Stomach (tissue), 8 donors: ENCODE measurements at regions not wholly inside any gene's neighbourhood (a gene's known extent, or its start where the extent isn't known, plus 50 kb on each side); places are given as distances from the start of the nearest gene placed in this dataset.
A peak's percentile ranks its signal among the peaks of the same experiment; 100 is the strongest.
"Not testable (repeated sequence)": the region's sequence is repeated elsewhere in the genome, so short reads cannot be mapped to it uniquely, and the experiment has no call there.

Source experiments
- DNase-seq, 2 donors: peaks; one replicate each; pipeline versions ENCODE4 v3.0.0 to v3.0.0-alpha.2; 2013 to 2019
- H3K27ac ChIP-seq, 5 donors: fragments of 200-600 bp in 4 of 5; sonication (generic) in 4 of 5; one replicate each; pipeline ENCODE4 v1.5.1; 2013 to 2019; ENCODE audit warnings: mild to moderate bottlenecking in 1 of 5, moderate library complexity in 1 of 5
- H3K27me3 ChIP-seq, 3 donors: fragments of 200-600 bp; sonication (generic); one replicate each; pipeline ENCODE4 v1.5.1; 2017 to 2019; ENCODE audit warnings: mixed run types in 1 of 3
- H3K36me3 ChIP-seq, 4 donors: fragments of 200-600 bp; sonication (generic); 1 replicate in 3 of 4; 2 replicates in 1 of 4; pipeline ENCODE4 v1.5.1; 2016 to 2019
- H3K4me1 ChIP-seq, 4 donors: fragments of 200-600 bp; sonication (generic); one replicate each; pipeline ENCODE4 v1.5.1; 2016 to 2019
- H3K4me3 ChIP-seq, 4 donors: fragments of 200-600 bp; sonication (generic) in 3 of 4; one replicate each; pipeline ENCODE4 v1.5.1; 2016 to 2019; ENCODE audit warnings: mild to moderate bottlenecking in 1 of 4
- H3K9me3 ChIP-seq, 4 donors: fragments of 200-600 bp; sonication (generic); one replicate each; pipeline ENCODE4 v1.5.1; 2016 to 2019
- EP300 ChIP-seq: sonication (generic); formaldehyde crosslinking; IDR thresholded peaks from one replicate; pipeline ENCODE4 v1.6.1; 2017; ENCODE audit warnings: antibody characterized with exemption
- POLR2A ChIP-seq, 4 donors: fragments of 450-650 bp; IDR thresholded peaks; one replicate each; pipeline ENCODE4 v1.6.1; 2016; ENCODE audit warnings: antibody characterized with exemption in 4 of 4, control low read depth in 2 of 4, mild to moderate bottlenecking in 1 of 4, moderate library complexity in 1 of 4
- POLR2AphosphoS5 ChIP-seq, 3 donors: sonication (generic); formaldehyde crosslinking; IDR thresholded peaks; one replicate each; pipeline ENCODE4 v1.6.1; 2016; ENCODE audit warnings: antibody characterized with exemption in 3 of 3
- WGBS, 5 donors: extraction: QIAGEN DNeasy Blood & Tissue Kit in 3 of 5; methylation state at CpG; one replicate each; pipeline versions ENCODE4 v1.1.5 to v1.1.7; 2013 to 2018; 5-methylcytosine and 5-hydroxymethylcytosine counted together
- intact Hi-C: fragments of 100-400 bp; cut with DNase I; formaldehyde crosslinking; loops from one replicate; pipeline ENCODE4 v1.15.1; 2023; ENCODE audit warnings: low total_unique reads
- TF ChIP-seq, protein P1 (sequence below), 7 experiments: fragments of 450-650 bp in 4 of 7; fragments of 200-600 bp in 3 of 7; sonication (generic) in 3 of 7; IDR thresholded peaks; one replicate each; pipeline ENCODE4 v1.5.1; 2016 to 2019; ENCODE audit warnings: antibody characterized with exemption in 7 of 7, control low read depth in 2 of 7, mild to moderate bottlenecking in 1 of 7
- donor health status: healthy with polysubstance abuse.
- donor health status: Bipolar disorder and iron deficiency.
- donor health status: healthy.

DNA sequence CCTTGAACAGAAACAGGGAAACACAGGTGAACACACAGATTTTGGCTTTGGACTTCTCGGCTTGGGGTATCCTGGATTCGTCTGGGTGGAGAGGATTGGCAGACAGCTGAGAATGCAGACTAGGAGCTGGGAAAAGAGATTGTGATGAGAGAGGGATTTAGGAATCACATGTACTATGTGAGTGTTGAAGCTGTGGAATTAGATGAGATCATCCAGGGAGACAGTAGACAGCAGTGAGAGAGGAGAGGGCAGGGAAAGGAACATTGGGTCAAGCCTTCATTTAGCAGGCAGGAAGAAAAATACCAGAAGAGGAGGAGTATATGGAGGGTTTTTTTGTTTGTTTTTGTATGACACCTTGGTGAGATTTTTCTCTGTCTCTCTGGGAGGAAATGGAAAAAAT is 262.1 kb upstream of the TBL1XR1 start:
- H3K9me3 ChIP-seq, result peaks cover 0 to 13% (median 5%) of the 10 kb centered on the region in 4 donors
- H3K4me3 ChIP-seq, result no peak overlapping the region
- intact Hi-C loops, result no loop called here
- peaks cover 0 to 23% (median 10%) of the 10 kb centered on the region in 4 donors for H3K4me1 ChIP-seq
- no peaks in the 10 kb centered on the region for H3K27me3 ChIP-seq
- DNase-seq, result peak in 1 of 2 donors; percentile 63
- TF ChIP-seq, protein P1, sequence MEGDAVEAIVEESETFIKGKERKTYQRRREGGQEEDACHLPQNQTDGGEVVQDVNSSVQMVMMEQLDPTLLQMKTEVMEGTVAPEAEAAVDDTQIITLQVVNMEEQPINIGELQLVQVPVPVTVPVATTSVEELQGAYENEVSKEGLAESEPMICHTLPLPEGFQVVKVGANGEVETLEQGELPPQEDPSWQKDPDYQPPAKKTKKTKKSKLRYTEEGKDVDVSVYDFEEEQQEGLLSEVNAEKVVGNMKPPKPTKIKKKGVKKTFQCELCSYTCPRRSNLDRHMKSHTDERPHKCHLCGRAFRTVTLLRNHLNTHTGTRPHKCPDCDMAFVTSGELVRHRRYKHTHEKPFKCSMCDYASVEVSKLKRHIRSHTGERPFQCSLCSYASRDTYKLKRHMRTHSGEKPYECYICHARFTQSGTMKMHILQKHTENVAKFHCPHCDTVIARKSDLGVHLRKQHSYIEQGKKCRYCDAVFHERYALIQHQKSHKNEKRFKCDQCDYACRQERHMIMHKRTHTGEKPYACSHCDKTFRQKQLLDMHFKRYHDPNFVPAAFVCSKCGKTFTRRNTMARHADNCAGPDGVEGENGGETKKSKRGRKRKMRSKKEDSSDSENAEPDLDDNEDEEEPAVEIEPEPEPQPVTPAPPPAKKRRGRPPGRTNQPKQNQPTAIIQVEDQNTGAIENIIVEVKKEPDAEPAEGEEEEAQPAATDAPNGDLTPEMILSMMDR (IDR thresholded peaks at IDR 0.05), result no peak
- TF ChIP-seq POLR2AphosphoS5 (IDR thresholded peaks at IDR 0.05) (peak in 2 of 3 donors; percentile 14 to 64), POLR2A (IDR thresholded peaks at IDR 0.05) (no peak), EP300 (no peak)
- WGBS, 5 donors, result 71 to 88% (median 82%) methylated on average over 2 of the region's 2 CpGs
- H3K27ac ChIP-seq, result peak overlapping the region in 3 of 5 donors; percentile 39 to 74 (median 41)
- no peaks in the 10 kb centered on the region for H3K36me3 ChIP-seq

DNA sequence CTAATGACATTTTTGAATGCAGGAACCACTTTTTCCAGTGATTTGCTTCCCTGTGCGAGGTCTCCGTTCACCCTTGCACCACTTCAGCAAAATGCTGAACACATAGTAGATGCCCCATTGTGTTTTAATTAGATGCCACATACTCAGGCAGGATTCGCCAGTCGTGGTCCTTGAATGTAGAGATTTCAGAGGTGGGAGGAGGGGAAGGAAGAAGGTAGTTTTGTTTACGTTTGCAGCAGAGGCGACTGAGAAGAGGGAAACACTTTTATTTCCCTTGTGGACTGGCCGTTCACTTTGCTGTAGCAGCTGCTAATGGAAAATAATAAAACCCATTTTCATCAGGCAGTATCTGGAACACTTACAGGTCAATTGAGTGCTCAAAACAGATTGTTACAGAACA is 262.8 kb upstream of the TBL1XR1 start:
- Histone ChIP-seq H3K27ac (peak overlapping the region in 3 of 5 donors; percentile 16 to 74 (median 41)), H3K36me3 (no peaks in the 10 kb centered on the region)
- intact Hi-C loops, result no loop called here

DNA sequence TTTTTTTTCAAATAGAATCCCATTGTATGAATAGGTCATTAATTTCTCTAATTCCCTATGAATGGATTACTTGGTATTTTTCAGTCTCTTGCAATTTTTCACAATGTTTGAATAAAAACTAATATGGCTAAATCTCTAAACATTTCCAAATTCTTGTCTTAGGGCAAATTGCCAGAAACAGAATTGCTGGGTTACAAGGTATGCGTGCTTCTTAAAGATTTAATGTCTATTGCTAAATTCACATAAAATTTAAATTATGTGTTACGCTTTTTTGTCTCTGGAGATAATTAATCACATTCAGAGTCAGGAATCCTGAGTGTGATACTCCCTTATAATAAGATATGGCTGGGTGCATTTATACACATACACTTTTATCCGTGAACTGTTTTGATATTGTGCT is 264.5 kb upstream of the TBL1XR1 start:
- intact Hi-C loops, result no loop called here
- DNase-seq, result no peak
- TF ChIP-seq EP300 (no peak), POLR2AphosphoS5 (IDR thresholded peaks at IDR 0.05) (no peak), POLR2A (IDR thresholded peaks at IDR 0.05) (no peak)
- TF ChIP-seq, protein P1 (IDR thresholded peaks at IDR 0.05), result no peak
- H3K27ac ChIP-seq, result no peak overlapping the region
- H3K4me1 ChIP-seq, result peaks cover 0 to 34% (median 16%) of the 10 kb centered on the region in 4 donors
- no peaks in the 10 kb centered on the region for H3K36me3 ChIP-seq
- no peaks in the 10 kb centered on the region for H3K27me3 ChIP-seq
- H3K9me3 ChIP-seq, result peaks cover 0 to 13% (median 5%) of the 10 kb centered on the region in 4 donors
- H3K4me3 ChIP-seq, result no peak overlapping the region
- 93 to 98% (median 96%) methylated on average over 3 of the region's 3 CpGs for WGBS, 5 donors

More for the DNA sequence above, 262.8 kb upstream of the TBL1XR1 start:
- DNase-seq, result no peak
- Histone ChIP-seq H3K4me1 (peaks cover 0 to 28% (median 13%) of the 10 kb centered on the region in 4 donors), H3K9me3 (peaks cover 0 to 13% (median 5%) of the 10 kb centered on the region in 4 donors), H3K27me3 (no peaks in the 10 kb centered on the region), H3K4me3 (no peak overlapping the region)
- 52 to 74% (median 59%) methylated on average over 7 of the region's 7 CpGs for WGBS, 5 donors
- TF ChIP-seq POLR2AphosphoS5 (IDR thresholded peaks at IDR 0.05) (no peak), EP300 (no peak), POLR2A (IDR thresholded peaks at IDR 0.05) (no peak)
- TF ChIP-seq, protein P1 (IDR thresholded peaks at IDR 0.05), result no peak

DNA sequence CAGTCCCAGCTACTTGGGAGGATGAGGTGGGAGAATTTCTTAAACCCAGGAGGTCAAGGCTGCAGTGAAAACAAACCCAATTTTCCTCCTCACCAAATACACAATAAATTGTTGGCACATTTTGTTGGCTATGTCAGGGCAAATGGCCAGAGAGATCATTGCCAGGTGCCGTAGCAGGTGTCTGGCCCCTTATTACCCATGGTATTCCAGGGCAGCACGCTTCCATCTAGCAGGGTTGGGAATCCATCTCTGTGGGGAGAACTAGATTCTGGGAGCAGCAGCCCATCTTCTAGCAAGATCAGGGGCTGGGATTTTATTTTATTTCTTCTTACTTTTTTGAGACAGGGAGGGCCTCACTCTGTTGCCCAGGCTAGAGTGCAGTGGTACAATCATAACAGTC is 266.1 kb upstream of the TBL1XR1 start:
- WGBS, 5 donors, result 88 to 95% (median 92%) methylated on average over 2 of the region's 2 CpGs
- H3K27me3 ChIP-seq, H3K36me3 ChIP-seq, H3K9me3 ChIP-seq, DNase-seq, intact Hi-C loops, H3K4me3 ChIP-seq: not testable (repeated sequence)
- Histone ChIP-seq H3K27ac (peak overlapping the region in 1 of 5 donors; percentile 76), H3K4me1 (peaks cover 0 to 43% (median 17%) of the 10 kb centered on the region in 4 donors)

DNA sequence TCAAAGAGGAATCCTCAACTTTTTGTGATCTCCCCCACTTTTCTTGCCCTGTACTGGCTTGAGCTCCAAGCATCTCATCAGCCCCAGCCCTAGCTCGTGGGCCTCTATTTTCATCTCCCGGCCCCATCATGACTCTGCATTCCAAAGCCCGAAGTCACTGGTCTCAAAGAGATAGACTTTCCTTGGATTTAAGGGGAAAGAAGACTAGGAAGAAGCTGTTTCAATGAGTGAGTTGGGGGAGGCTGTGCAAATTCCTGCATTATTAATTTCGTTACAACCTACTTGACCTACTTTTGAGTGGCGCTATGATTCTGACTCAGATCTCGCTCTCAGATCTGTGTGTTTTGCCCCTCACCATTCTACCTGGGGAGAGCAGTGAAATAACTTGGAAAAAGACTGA is 266.6 kb upstream of the TBL1XR1 start:
- TF ChIP-seq POLR2A (IDR thresholded peaks at IDR 0.05) (no peak), POLR2AphosphoS5 (IDR thresholded peaks at IDR 0.05) (no peak), EP300 (no peak)
- TF ChIP-seq, protein P1 (IDR thresholded peaks at IDR 0.05), result no peak
- peak overlapping the region in 3 of 5 donors; percentile 56 to 76 (median 61) for H3K27ac ChIP-seq
- WGBS, 5 donors, result 69 to 87% (median 80%) methylated on average over 6 of the region's 6 CpGs
- intact Hi-C loops, result no loop called here
- H3K4me1 ChIP-seq, result peaks cover 0 to 49% (median 19%) of the 10 kb centered on the region in 4 donors
- H3K36me3 ChIP-seq, result no peaks in the 10 kb centered on the region
- no peaks in the 10 kb centered on the region for H3K9me3 ChIP-seq
- no peak overlapping the region for H3K4me3 ChIP-seq
- no peaks in the 10 kb centered on the region for H3K27me3 ChIP-seq
- DNase-seq, result no peak
